GM21737 (cell line): ENCODE measurements at regions not wholly inside any gene's neighbourhood (a gene's known extent, or its start where the extent isn't known, plus 50 kb on each side); places are given as distances from the start of the nearest gene placed in this dataset.

ENCODE experiments used
- ATAC-seq: cut with Tn5 transposase; IDR thresholded peaks from one replicate; pipeline ENCODE4 v1.9.1; 2021; ENCODE audit warnings: mild to moderate bottlenecking, moderate library complexity; ENCODE audit not compliant: unreplicated experiment

GRCh38 chr16:48845261-48845660 is 235.3 kb upstream of the N4BP1 start:
- no peak for ATAC-seq

GRCh38 chr16:48838349-48838748 is 228.4 kb upstream of the N4BP1 start:
- ATAC-seq = no peak

- ATAC-seq = no peak
Observed at GRCh38 chr16:48836636-48837035, 226.7 kb upstream of the N4BP1 start.

GRCh38 chr16:48836067-48836466 is 226.1 kb upstream of the N4BP1 start:
- no peak for ATAC-seq

GRCh38 chr16:48834576-48834975 is 224.6 kb upstream of the N4BP1 start:
- ATAC-seq = no peak

GRCh38 chr16:48833461-48833860 is 223.5 kb upstream of the N4BP1 start:
- ATAC-seq = no peak

GRCh38 chr16:48831076-48831722 is 221.2 kb upstream of the N4BP1 start:
- no peak for ATAC-seq

GRCh38 chr16:48829336-48830310 is 219.6 kb upstream of the N4BP1 start:
- ATAC-seq = no peak

GRCh38 chr16:48824271-48824670 is 214.3 kb upstream of the N4BP1 start:
- ATAC-seq = no peak

GRCh38 chr16:48822431-48822830 is 212.5 kb upstream of the N4BP1 start:
- ATAC-seq = no peak

- no peak for ATAC-seq
Observed at GRCh38 chr16:48820379-48820778, 210.4 kb upstream of the N4BP1 start.

GRCh38 chr16:48818257-48818656 is 208.3 kb upstream of the N4BP1 start:
- ATAC-seq = no peak

- no peak for ATAC-seq
Observed at GRCh38 chr16:48817032-48817431, 207.1 kb upstream of the N4BP1 start.

- no peak for ATAC-seq
Observed at GRCh38 chr16:48816393-48816792, 206.4 kb upstream of the N4BP1 start.

- no peak for ATAC-seq
Observed at GRCh38 chr16:48814994-48815393, 205.0 kb upstream of the N4BP1 start.

GRCh38 chr16:48813485-48813884 is 203.5 kb upstream of the N4BP1 start:
- ATAC-seq = no peak

GRCh38 chr16:48812856-48813255 is 202.9 kb upstream of the N4BP1 start:
- ATAC-seq = no peak

- ATAC-seq = no peak
Observed at GRCh38 chr16:48811478-48811877, 201.5 kb upstream of the N4BP1 start.

GRCh38 chr16:48810803-48811453 is 200.9 kb upstream of the N4BP1 start:
- ATAC-seq = no peak

GRCh38 chr16:48810436-48810802 is 200.4 kb upstream of the N4BP1 start:
- ATAC-seq = no peak

- ATAC-seq = no peak
Observed at GRCh38 chr16:48790151-48790550, 180.2 kb upstream of the N4BP1 start.

- ATAC-seq = no peak
Observed at GRCh38 chr16:48788475-48788874, 178.5 kb upstream of the N4BP1 start.
